ENCODE measurements at regions not wholly inside any gene's neighbourhood (a gene's known extent, or its start where the extent isn't known, plus 50 kb on each side); places are given as distances from the start of the nearest gene placed in this dataset.

- no peak for DNase-seq (ENCODE audit: low spot score)
- no peak for TF ChIP-seq CTCF (IDR thresholded peaks at IDR 0.05; ENCODE audit: extremely low read depth, missing control alignments)
These were observed 298.5 kb downstream of the DIPK2A start for GRCh38 chr3:144270100-144270499.

- TF ChIP-seq CTCF (IDR thresholded peaks at IDR 0.05; ENCODE audit: extremely low read depth, missing control alignments): no peak
- no peak for DNase-seq (ENCODE audit: low spot score)
These were observed 301.1 kb downstream of the DIPK2A start for GRCh38 chr3:144272680-144273079.

GRCh38 chr3:144273601-144274000, 302.0 kb downstream of the DIPK2A start:
- TF ChIP-seq CTCF (IDR thresholded peaks at IDR 0.05; ENCODE audit: extremely low read depth, missing control alignments): no peak
- DNase-seq (ENCODE audit: low spot score): no peak

- DNase-seq (ENCODE audit: low spot score): no peak
- no peak for TF ChIP-seq CTCF (IDR thresholded peaks at IDR 0.05; ENCODE audit: extremely low read depth, missing control alignments)
These were observed 303.4 kb downstream of the DIPK2A start for GRCh38 chr3:144275005-144275404.

- TF ChIP-seq CTCF (IDR thresholded peaks at IDR 0.05; ENCODE audit: extremely low read depth, missing control alignments): no peak
- DNase-seq (ENCODE audit: low spot score): no peak
These were observed 310.7 kb downstream of the DIPK2A start for GRCh38 chr3:144282313-144282712.

- no peak for TF ChIP-seq CTCF (IDR thresholded peaks at IDR 0.05; ENCODE audit: extremely low read depth, missing control alignments)
These were observed 314.8 kb downstream of the DIPK2A start for GRCh38 chr3:144286235-144286910.

GRCh38 chr3:144287001-144287400, 315.4 kb downstream of the DIPK2A start:
- DNase-seq (ENCODE audit: low spot score): no peak
- TF ChIP-seq CTCF (IDR thresholded peaks at IDR 0.05; ENCODE audit: extremely low read depth, missing control alignments): no peak

More at GRCh38 chr3:144286235-144286910, 314.8 kb downstream of the DIPK2A start:
- no peak for DNase-seq (ENCODE audit: low spot score)
